GM18520 (cell line): ENCODE measurements at regions not wholly inside any gene's neighbourhood (a gene's known extent, or its start where the extent isn't known, plus 50 kb on each side); places are given as distances from the start of the nearest gene placed in this dataset.
"Not testable (repeated sequence)": the region's sequence is repeated elsewhere in the genome, so short reads cannot be mapped to it uniquely, and the experiment has no call there.

ENCODE experiments used
- ATAC-seq: cut with Tn5 transposase; IDR thresholded peaks from one replicate; pipeline ENCODE4 v1.9.1; 2021; ENCODE audit not compliant: unreplicated experiment

DNA sequence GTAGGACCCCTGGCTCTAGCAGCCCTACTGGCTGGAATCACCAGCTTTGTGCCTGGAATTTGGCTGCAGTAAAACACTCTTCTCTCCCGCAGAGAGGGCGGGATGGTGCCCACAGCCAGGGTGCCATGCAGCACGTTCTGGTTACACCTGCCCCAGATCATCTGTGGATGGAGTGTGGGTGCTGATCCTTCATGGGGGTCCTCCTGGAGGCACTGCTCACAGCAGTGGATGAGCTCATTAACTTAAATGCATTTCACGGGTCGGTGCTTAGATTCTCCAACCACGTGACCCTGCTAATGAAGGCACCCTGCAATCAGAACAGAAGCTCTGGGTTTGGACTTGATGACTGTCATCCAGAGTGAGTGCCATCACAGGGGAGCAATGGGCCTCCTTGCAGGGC lies 138.6 kb upstream of the AFDN start:
- no peak for ATAC-seq

GRCh38 chr6:167689278-167689677 lies 137.4 kb upstream of the AFDN start:
- ATAC-seq: no peak

DNA sequence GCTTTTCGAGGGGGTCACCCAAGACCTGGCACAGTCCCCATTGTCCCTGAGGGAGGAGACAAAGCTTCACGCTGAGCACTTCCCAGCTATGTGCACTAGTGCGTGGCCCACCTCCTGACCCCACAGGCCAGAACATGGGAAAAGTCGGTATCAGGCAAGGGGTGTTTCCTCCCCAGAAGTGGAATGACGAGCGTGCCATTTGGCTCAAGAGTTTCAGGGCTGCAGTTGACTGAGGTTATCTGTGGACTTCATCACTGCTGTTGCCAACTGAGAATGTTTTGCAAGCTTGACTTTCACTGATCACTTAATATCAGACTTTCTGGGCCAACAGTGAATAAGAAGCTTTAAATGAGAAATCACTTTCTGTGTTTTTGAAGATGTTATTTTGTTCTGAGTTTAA lies 137.0 kb upstream of the AFDN start:
- no peak for ATAC-seq

GRCh38 chr6:167690167-167690922 lies 136.4 kb upstream of the AFDN start:
- not testable (repeated sequence) for ATAC-seq

DNA sequence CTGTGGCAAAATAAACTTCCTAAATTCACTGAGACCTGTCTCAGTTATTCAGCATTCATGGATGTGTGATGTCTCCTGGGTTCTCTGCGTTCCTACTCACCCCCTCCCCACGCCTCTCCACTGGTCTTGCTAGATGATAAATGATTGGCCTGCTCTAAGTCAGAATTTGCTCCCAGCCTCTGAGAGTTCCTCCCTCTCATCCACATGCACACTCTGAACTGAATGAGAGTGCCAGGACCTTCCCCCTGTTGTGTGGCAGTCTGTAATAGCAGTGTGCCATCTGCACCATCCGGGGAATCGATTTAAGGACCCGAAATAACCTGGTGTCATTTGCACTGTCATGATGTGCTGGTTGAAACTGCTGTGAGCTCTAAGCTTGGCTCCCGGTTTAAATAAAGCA lies 135.8 kb upstream of the AFDN start:
- no peak for ATAC-seq

DNA sequence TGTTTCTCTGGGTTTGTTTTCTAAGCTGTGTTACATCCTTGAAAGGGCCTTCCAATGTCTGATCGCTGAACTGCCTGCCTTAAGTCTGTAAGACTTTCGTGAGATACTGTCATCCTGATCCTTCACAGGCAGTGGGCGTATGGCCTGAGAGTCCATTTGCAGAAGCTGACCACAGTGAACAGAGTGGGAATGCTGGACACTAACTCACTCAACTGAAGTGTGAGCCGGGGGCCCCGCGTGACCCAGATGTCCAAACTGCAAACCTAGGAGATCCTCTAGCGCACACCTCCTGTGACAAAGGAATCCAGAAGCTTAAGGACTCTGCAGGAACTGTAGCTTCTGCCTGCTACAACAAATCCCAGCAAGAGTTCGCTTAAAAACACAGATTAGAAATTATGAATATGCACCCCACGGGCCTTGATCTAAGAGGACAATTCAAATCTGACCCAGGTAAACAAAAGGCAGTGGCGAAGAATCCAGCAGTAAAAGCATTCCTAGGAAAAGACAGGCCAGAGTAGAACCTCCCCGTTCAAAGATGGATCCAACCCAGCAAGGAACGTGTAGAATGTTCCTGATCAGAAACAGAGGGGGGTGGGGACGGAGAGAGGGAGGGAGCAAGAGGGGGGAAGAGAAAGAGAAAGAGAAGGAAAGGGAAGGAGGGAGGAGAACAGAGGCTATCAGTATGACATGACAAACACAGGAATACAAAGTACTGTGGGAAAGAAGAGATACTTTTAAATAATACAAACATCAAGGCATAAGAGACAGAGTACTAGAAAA lies 135.0 kb upstream of the AFDN start:
- no peak for ATAC-seq

GRCh38 chr6:167693478-167693877 lies 133.2 kb upstream of the AFDN start:
- ATAC-seq: not testable (repeated sequence)

DNA sequence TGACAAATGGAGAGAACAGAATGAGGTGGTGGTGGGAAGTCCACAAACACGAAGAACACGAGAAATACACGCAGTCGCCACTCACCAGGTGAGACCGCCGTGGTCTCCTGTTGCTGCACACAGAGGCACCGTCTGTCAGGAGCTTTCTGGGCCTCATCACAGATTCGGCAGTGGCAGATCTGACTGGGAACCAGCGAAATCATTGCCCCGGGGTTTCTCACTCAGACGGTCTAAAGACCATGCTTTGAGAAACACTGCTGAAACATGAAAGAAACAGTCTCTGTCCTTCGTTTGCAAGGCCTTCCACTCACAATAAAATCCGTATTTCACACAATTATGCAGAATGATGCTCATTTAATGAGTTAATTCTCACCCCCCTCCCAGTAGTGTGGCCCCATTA lies 130.9 kb upstream of the AFDN start:
- no peak for ATAC-seq

- no peak for ATAC-seq
Measured at GRCh38 chr6:167696296-167696695, 130.4 kb upstream of the AFDN start.

DNA sequence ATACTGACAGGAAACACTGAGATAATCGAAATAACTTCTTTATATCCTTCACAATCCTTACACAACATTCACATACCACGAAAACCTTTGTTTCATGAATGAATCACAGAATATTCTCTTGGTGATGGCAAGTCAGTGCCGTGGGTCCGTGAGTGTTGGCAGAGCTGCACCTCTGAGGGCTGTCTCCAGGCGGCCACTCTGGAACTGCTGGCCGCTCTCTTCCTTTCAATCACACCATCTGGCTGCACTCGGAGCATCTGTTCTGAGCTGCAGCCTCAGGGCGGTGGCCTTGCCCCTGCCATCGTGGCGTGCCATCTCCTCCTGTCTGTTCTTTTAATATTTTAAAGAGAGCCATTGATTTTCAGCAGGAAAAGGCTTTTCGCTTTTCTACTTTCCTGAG lies 129.4 kb upstream of the AFDN start:
- ATAC-seq: no peak

GRCh38 chr6:167698540-167698939 lies 128.2 kb upstream of the AFDN start:
- ATAC-seq: no peak

DNA sequence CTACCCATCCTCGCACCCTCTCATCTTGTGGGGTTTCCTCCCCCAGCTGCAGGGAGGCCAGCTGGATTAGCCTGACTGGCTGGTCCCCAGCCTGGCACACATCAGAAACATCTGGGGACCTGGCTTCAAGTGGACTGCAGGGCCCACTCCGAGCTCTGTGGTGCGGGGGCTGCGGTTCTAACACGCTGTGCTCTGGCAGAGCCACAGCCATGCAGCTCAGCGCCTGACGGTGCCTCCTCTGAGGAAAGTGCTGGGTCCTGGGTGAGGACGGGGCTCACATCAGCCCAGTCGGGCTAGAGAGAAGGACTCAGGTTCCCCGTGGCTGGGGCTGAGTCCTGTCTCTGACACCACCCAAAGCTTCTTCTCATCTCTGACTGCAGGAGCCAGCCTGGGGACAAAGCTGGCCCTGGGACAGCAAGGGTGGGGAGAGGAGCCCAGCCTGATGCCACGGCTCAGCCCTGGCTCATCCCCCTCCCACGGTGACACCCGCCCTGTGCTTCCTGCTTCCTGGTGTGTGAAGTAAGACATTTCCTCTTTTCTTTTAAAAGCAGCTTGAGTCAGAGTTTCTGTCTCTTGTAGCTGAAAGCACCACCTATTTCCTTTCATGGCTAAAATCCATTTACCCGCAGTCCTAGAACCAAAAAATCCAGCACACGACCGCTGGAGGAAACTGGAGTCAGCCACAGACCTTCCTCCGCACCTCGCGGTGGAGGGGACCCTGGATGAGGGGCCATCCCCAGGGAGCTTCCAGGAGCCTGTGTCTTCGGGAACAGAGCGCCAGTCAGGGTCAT lies 127.4 kb upstream of the AFDN start:
- ATAC-seq: no peak

GRCh38 chr6:167700199-167700598 lies 126.5 kb upstream of the AFDN start:
- no peak for ATAC-seq

GRCh38 chr6:167701010-167701409 lies 125.7 kb upstream of the AFDN start:
- ATAC-seq: no peak

DNA sequence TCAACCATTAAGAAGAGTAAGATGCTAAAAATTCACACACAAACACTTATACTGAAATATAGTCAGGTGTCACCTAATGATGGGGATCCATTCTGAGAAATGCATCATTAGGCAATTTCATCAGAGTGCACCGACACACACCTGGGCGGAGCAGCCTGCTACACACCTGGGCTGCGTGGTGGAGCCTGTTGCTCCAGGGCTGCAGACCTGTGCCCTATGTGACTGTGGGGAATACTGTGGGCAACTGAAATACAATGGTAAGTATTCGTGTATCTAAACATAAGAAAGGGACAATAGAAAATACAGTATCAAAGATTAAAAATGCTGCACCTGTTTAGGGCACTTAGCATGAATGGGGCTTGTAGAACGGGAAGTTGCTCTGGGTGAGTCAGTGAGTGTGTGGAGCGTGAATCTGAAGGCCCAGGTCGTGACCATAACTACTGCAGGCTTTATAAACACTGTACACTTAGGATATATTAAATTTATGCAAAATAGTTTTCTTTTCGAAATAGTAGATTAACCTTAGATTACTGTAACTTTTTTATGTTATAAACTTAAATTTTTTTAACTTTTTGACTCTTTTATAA lies 124.4 kb upstream of the AFDN start:
- no peak for ATAC-seq

- no peak for ATAC-seq
Measured at GRCh38 chr6:167703347-167703746, 123.4 kb upstream of the AFDN start.

GRCh38 chr6:167703781-167704180 lies 122.9 kb upstream of the AFDN start:
- ATAC-seq: no peak

GRCh38 chr6:167704396-167704901 lies 122.3 kb upstream of the AFDN start:
- ATAC-seq: no peak

GRCh38 chr6:167705211-167705750 lies 121.4 kb upstream of the AFDN start:
- ATAC-seq: no peak

DNA sequence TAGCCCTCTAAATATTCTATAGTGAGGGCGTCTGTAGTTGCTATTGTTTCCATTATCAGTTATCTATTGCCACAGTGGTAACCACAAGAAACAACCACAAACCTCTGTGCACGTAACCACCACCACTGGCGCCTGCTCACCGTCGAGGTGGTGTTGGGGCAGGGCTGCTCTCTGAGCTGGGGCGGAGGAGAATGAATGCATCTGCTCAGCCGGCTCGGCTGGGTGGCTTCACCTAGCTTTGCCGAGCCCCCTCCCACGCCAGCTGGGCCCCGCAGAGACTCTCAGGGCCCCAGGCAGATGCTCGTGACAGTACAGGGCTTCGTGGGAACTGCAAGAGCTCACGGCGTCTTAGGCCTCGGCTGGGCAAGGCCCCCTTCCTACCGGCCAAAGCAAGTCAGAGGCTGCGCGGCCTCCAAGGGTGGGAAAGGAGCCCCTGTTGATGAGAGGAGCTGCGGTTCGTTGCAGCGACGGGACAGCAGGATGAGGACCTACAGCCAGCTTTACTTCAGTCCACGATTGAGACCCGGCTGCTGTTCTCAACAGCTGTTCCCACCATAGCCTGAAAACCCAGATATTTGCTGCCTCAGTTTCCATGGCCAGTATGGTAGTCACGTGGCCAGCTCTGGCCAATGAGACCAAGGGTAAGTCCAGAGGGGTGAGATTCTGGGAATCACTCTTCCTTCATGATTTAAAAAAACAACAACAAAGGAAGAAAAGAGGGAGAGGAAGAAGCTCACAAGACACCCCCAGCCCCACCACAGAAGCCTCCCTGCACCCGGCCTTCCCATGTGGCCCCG lies 120.2 kb upstream of the AFDN start:
- ATAC-seq: peak; percentile 86
